HG03139 (cell line): ENCODE measurements at regions not wholly inside any gene's neighbourhood (a gene's known extent, or its start where the extent isn't known, plus 50 kb on each side); places are given as distances from the start of the nearest gene placed in this dataset.
"Not testable (repeated sequence)": the region's sequence is repeated elsewhere in the genome, so short reads cannot be mapped to it uniquely, and the experiment has no call there.

Experiments used
- ATAC-seq: cut with Tn5 transposase; IDR thresholded peaks from one replicate; pipeline ENCODE4 v1.9.1; 2021; ENCODE audit not compliant: unreplicated experiment

DNA sequence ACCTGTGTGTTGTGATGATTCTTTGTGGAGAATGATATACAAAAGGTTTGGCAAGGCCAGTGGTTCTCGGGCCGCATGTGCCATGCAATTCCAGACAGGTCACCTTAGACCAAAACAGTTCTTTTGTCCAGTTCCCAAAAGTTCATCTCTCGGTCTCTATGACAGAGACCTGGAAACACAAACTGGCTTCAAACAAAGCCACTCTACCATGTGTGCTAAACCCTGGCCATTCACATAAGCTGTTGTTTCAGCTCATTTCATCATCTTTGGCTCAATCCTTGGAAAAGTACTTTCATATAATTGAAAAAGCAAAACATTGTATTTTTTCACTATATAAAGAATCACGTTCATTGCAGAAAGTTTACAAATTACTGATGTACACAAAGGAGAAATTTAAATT lies 210.5 kb upstream of the SEMA6A start:
- no peak for ATAC-seq

DNA sequence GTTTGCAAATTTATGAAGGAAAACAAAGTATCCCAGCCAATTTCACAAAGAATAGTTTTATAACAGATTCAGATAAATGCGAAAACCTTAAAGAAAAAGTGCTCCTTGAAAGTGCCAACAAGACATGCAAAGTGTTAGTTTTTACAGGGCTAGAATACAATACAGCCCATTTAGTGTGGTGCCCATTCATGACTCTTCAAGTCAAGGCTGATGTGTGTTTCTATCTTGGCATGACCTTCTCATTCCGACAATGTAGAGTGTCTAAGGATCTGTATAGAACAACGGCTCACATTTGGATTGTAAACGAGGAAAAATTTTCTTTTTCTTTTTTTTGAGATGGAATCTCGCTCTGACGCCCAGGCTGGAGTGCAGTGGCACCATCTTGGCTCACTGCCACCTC lies 205.2 kb upstream of the SEMA6A start:
- ATAC-seq = no peak

DNA sequence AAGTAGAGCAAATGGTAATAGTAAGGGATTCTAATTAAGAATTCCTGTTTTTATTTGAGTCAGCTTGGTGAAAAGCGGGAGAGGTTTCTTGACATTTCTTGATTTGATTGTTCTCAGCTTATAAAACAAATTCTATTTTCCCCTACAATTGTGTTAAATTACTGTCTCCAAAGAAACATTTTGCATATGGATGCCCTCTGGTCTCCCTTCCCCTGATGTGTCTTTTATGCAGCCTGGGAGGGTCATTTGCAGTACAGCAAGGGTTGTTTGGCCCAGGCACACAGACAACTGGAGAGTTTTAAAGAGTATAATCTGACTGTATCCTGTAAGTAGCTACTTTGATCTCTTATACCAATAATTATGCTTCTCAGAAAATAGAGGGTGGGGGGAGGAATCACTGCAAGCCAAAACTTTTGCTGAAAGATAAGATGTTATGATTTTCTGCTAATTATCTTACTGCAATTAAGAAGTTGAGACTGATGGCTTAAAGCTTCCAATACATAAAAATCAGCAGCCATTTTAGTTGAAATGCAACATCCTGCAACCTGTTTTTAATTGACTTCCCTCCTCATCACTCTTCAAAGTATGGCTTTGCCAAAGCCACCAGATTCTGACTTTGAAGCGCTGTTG lies 204.1 kb upstream of the SEMA6A start:
- no peak for ATAC-seq

- no peak for ATAC-seq
These were observed 203.4 kb upstream of the SEMA6A start for GRCh38 chr5:116778032-116778431.

DNA sequence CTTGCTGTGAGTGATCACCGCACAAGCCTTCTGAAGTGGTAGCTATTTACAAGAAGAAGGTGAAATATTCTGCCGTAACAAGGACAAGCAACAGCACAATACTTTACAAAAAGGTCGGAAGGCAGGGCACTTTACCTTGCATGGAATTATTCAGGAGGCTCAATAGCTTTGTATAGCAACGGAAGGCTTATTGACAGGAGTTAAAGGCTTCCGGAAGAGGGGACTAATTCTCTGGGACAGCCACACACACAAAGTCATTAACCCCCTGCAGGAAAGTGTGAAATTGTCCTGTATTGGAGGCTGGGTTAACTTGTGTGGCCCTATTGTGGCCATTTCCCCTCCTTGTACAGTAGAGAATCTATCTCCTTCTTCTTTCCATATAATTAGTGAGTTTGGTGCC lies 199.3 kb upstream of the SEMA6A start:
- no peak for ATAC-seq

GRCh38 chr5:116772806-116773205 lies 198.2 kb upstream of the SEMA6A start:
- ATAC-seq = no peak

DNA sequence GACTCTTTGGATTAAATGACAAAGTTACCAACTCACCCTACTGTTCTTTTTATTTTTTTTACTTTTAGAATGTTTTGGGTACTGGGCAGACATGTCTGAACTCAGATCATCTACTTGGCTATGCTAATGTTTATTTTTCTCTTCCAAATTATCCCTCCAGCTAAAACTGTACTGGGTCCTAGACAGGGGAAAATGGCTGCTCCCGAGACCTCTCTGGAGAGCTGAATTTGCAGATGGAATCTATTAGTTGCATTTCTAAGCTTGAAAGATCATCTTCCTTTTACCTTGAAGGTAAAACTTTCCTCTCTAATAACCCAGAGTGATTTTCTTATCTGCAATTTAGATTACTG lies 197.5 kb upstream of the SEMA6A start:
- ATAC-seq = no peak

DNA sequence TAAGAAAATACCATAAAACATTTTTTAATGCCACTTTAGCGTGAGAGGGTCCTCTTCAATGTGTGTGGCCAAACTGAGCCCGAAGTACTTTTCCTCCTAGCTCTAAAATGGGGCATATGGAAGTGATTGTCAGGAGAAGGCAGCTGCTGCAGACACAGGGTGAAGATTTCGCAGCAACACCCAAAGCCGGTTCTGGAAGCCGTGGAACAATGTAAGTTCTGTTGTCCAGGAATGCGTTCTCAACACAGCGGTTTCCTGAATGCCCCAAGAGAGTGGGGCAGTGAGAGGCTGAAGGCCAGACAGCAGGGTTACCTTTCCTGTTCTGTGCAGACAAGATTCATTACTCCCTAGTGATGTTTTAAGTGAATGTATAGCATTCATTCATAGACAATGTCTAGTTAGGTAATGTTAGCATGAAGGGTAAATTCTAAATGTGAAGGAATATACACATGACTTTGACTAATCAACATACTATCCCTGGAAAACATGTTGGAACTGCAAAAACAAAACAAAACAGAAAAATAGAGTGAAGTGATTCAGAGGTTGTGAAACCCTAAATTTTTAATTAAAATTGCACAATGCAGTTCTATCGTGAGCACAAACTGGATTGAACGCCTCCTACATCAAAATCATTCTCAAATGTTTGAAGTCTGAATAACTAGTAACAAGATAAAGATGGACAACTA lies 197.0 kb upstream of the SEMA6A start:
- no peak for ATAC-seq

GRCh38 chr5:116769953-116770352 lies 195.3 kb upstream of the SEMA6A start:
- ATAC-seq = not testable (repeated sequence)

DNA sequence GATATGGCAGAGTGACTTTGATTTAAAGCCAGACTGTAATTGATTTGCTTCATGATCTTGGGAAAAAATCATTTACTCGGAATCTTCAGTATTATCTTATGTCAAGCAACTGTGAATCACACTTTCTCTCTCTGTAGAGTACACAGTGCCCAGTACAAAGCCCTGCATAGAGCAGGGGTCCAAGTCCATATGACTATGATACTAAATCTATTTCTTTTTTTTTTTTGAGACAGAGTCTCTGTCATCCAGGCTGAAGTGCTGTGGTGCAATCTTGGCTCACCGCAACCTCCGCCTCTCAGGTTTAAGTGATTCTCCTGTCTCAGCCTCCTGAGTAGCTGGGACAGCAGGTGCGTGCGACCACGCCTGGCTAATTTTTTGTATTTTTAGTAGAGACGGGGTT lies 194.8 kb upstream of the SEMA6A start:
- ATAC-seq = no peak

- ATAC-seq = peak; percentile 40
These were observed 191.9 kb upstream of the SEMA6A start for GRCh38 chr5:116766470-116766947.

- ATAC-seq = no peak
These were observed 190.8 kb upstream of the SEMA6A start for GRCh38 chr5:116765441-116765840.

GRCh38 chr5:116764941-116765340 lies 190.3 kb upstream of the SEMA6A start:
- no peak for ATAC-seq

DNA sequence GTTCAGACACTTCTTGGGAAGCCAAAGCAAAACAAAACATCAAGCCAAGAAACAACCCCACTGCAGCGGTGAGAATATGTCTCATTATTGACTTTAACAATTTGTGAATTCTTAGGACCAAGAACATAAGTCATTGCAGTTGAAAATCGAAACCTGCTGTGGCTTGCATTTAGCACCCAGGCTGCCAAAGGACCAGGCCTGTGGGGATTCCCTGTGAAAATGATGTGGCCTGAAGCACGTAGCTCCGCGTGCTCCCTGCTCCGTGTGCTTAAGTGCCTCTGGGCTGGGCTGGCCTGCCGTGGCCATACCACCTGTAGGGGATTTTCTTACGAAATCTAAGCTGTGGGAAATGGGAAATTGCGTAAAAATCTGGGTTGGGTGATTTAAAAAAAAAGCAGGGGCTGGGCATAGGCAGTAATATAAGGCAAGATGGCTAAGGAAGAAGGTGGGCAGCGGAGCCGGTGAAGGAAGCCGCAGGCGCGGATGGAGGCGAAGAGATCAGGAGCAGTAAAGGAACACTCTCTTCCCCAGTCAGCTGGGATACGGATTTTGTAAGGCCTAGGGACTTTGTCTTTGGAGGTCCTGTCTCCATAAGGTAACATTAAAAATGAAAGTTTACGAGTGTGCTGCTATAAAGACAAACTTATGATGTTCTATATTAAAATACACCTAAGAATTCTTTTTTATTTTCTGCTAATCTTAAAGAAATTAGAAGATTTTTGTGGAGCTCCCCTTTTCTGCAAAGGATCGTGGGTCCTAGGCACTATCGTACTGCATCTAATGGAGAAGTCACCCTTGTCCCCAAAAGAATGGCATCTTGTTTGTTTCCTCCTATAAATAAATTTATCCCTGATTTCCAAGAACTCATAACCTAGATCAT lies 189.6 kb upstream of the SEMA6A start:
- ATAC-seq = peak; percentile 69

DNA sequence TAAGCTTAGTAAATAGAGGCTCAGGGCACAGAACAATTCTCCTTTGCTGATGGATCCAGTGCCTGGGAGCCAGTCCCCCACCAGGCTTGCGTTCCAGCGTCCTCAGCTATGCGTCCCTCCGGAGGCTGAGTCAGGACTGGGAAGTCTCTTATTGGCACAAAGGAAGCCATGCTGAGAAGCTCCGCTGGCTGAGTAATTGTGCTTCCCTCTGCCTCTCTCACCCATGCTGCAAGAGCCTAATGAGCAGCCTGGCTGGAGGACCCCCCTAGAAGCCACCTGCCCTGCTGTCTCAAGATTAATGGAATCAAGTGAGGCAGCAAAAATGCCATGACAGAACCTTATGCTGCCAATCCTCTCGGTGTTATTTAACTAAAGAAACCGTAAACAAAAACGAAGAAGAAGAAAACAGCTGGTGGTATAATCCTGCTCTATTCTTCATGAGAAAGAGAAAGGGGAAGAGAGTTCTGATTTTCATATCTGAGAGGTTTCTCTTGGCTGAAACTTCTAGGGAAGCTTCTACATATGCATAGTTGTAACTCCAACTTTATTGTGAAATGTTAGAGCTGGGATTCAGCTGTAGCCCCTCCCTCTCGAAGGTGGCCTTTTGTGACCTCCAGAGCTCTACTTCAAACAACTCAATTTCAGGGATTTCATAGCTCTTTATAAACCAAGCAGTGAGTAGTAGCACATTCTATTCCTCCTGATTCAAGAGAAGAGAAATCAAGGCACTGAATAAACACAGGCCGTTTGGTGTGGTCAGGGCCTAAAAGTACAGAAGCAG lies 185.4 kb upstream of the SEMA6A start:
- ATAC-seq = no peak

- ATAC-seq = no peak
These were observed 182.7 kb upstream of the SEMA6A start for GRCh38 chr5:116757326-116757725.

DNA sequence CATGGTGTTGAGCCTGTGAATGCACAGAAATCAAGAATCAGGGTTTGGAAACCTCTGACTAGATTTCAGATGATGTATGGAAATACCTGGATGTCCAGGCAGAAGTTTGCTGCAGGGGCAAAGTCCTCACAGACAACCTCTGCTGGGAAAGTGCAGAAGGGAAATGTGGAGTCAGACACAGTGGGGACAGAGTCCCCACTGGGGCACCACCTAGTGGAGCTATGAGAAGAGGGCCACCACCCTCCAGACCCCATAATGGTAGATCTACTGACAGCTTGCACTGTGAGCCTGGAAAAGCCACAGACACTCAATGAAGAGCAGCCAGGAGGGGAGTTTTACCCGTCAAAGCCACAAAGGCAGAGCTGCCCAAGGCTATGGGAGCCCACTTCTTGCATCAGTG lies 181.9 kb upstream of the SEMA6A start:
- no peak for ATAC-seq

DNA sequence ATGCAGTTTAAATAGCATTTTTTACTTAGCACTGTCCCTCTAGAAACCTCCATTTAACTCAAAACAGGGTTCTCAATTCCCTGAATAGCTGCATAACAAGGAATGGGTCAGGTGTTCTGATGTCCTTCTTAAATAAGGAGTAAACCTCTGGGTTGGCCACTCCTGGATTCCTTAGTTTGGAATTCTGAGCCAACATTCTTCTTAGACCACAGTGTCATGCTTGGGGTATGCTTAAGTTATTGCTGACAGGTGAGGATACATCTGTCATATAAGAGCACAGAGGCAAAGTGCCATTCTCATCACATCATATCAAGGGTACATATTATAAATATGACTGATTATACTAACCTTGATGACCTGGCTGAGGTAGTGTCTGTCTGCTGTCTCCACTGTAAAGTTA lies 179.9 kb upstream of the SEMA6A start:
- no peak for ATAC-seq

GRCh38 chr5:116751684-116752083 lies 177.1 kb upstream of the SEMA6A start:
- ATAC-seq = no peak

DNA sequence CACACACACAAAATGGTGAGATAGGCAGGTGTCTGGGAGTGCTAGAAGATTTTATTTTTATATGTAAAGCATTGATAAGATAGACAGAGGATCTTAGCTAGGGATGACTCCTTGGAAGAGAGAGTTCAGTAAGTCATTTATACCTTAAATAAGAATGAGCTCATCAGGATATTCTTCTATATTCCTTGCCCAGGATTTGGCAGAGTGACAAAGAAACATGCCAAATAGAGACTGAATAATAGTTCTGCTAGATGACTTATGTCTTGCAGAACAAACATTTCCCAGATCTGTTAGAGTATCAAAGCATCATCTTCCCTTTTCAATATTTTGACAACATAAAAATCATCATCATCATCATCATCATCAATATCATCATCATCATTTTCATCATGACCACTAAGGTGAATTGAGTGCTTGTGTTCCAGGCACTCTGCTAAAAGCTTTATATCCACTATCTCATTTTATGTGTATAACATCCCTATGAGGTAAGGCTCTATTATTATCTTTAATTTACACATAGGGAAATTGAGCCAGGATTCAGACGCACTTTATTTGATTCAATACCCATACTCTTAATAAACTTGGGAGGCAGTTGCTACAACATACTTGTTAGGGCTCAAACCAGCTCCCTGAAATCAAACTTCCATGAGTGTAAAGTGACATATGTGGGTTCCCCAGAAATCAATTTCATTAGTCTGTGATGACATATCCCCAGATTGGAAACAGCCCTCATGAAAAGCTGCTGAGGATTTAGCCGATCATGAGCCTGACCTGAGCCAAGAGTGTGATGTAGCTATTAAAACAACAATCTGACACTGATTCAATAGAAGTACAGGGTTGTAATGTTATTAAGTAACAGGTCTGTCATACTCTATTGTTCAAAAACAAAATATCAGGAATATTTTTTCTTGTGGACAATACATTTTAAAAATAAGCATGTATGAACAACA lies 176.3 kb upstream of the SEMA6A start:
- no peak for ATAC-seq
